ENCODE measurements at regions not wholly inside any gene's neighbourhood (a gene's known extent, or its start where the extent isn't known, plus 50 kb on each side); places are given as distances from the start of the nearest gene placed in this dataset.

- no peak overlapping the region for H2AFZ ChIP-seq (ENCODE audit: low read depth, low read length)
- no peak overlapping the region for H3K4me2 ChIP-seq (ENCODE audit: low read length)
- H3K9me3 ChIP-seq (ENCODE audit: low read length) = no peaks in the 10 kb centered on the region
- no peaks in the 10 kb centered on the region for H3F3A ChIP-seq (ENCODE audit: insufficient read depth, low read length, poor library complexity, severe bottlenecking)
- no peak overlapping the region for H3K9ac ChIP-seq (ENCODE audit: low read length)
- no peaks in the 10 kb centered on the region for H3K9me2 ChIP-seq (ENCODE audit: insufficient read depth, low read length)
- H3K27ac ChIP-seq (ENCODE audit: low read length) = no peak overlapping the region
- H3K4me3 ChIP-seq (ENCODE audit: low read length) = no peak overlapping the region
- no peaks in the 10 kb centered on the region for H3K36me3 ChIP-seq (ENCODE audit: insufficient read depth, low read length)
- H4K20me1 ChIP-seq (ENCODE audit: insufficient read depth) = no peaks in the 10 kb centered on the region
- H3K79me2 ChIP-seq (replicated peaks; ENCODE audit: insufficient read depth, low read length) = no peaks in the 10 kb centered on the region
- no peaks in the 10 kb centered on the region for H3K27me3 ChIP-seq (ENCODE audit: insufficient read depth, low read depth, low read length)
- no peak for TF ChIP-seq MXI1 (conservative IDR thresholded peaks at IDR 0.05; ENCODE audit: poor library complexity, severe bottlenecking)
These were observed 120.6 kb downstream of the SAMD9 start for GRCh38 chr7:92997152-92997551.

GRCh38 chr7:92994901-92995300 lies 122.9 kb downstream of the SAMD9 start:
- Histone ChIP-seq H3K27me3 (ENCODE audit: insufficient read depth, low read depth, low read length) (no peaks in the 10 kb centered on the region), H3K9ac (ENCODE audit: low read length) (no peak overlapping the region), H3K27ac (ENCODE audit: low read length) (no peak overlapping the region), H2AFZ (ENCODE audit: low read depth, low read length) (no peak overlapping the region), H3K9me3 (ENCODE audit: low read length) (no peaks in the 10 kb centered on the region), H3K9me2 (ENCODE audit: insufficient read depth, low read length) (no peaks in the 10 kb centered on the region), H3K4me2 (ENCODE audit: low read length) (no peak overlapping the region), H3F3A (ENCODE audit: insufficient read depth, low read length, poor library complexity, severe bottlenecking) (no peaks in the 10 kb centered on the region), H3K4me3 (ENCODE audit: low read length) (no peak overlapping the region), H3K36me3 (ENCODE audit: insufficient read depth, low read length) (no peaks in the 10 kb centered on the region), H4K20me1 (ENCODE audit: insufficient read depth) (no peaks in the 10 kb centered on the region), H3K79me2 (replicated peaks; ENCODE audit: insufficient read depth, low read length) (no peaks in the 10 kb centered on the region)
- no peak for TF ChIP-seq TAF1 (IDR thresholded peaks at IDR 0.05; ENCODE audit: low read depth)
- TF ChIP-seq CTCF (IDR thresholded peaks at IDR 0.05; ENCODE audit: poor library complexity, severe bottlenecking) = no peak
- no peak for TF ChIP-seq MXI1 (conservative IDR thresholded peaks at IDR 0.05; ENCODE audit: poor library complexity, severe bottlenecking)
- TF ChIP-seq RAD21 (conservative IDR thresholded peaks at IDR 0.05) = no peak
- TF ChIP-seq POLR2AphosphoS5 (IDR thresholded peaks at IDR 0.05) = no peak
- no peak for TF ChIP-seq REST (IDR thresholded peaks at IDR 0.05; ENCODE audit: borderline replicate concordance)
- no peak for TF ChIP-seq EZH2 (IDR thresholded peaks at IDR 0.05; ENCODE audit: borderline replicate concordance, insufficient read depth, low read length, poor library complexity, severe bottlenecking)
- no peak for TF ChIP-seq SMC3 (conservative IDR thresholded peaks at IDR 0.05; ENCODE audit: poor library complexity)
- no peak for TF ChIP-seq EP300 (conservative IDR thresholded peaks at IDR 0.05; ENCODE audit: poor library complexity, severe bottlenecking)

GRCh38 chr7:92992932-92993331 lies 124.8 kb downstream of the SAMD9 start:
- Histone ChIP-seq H3K4me2 (ENCODE audit: low read length) (no peak overlapping the region), H2AFZ (ENCODE audit: low read depth, low read length) (no peak overlapping the region), H3F3A (ENCODE audit: insufficient read depth, low read length, poor library complexity, severe bottlenecking) (no peaks in the 10 kb centered on the region), H3K36me3 (ENCODE audit: insufficient read depth, low read length) (no peaks in the 10 kb centered on the region), H3K27ac (ENCODE audit: low read length) (no peak overlapping the region), H3K9ac (ENCODE audit: low read length) (no peak overlapping the region), H3K9me2 (ENCODE audit: insufficient read depth, low read length) (no peaks in the 10 kb centered on the region), H3K4me3 (ENCODE audit: low read length) (no peak overlapping the region), H3K27me3 (ENCODE audit: insufficient read depth, low read depth, low read length) (no peaks in the 10 kb centered on the region), H4K20me1 (ENCODE audit: insufficient read depth) (no peaks in the 10 kb centered on the region), H3K79me2 (replicated peaks; ENCODE audit: insufficient read depth, low read length) (no peaks in the 10 kb centered on the region), H3K9me3 (ENCODE audit: low read length) (no peaks in the 10 kb centered on the region)
- TF ChIP-seq SMC3 (conservative IDR thresholded peaks at IDR 0.05; ENCODE audit: poor library complexity) = no peak
- TF ChIP-seq EP300 (conservative IDR thresholded peaks at IDR 0.05; ENCODE audit: poor library complexity, severe bottlenecking) = no peak
- TF ChIP-seq EZH2 (IDR thresholded peaks at IDR 0.05; ENCODE audit: borderline replicate concordance, insufficient read depth, low read length, poor library complexity, severe bottlenecking) = no peak
- TF ChIP-seq REST (IDR thresholded peaks at IDR 0.05; ENCODE audit: borderline replicate concordance) = no peak
- no peak for TF ChIP-seq MXI1 (conservative IDR thresholded peaks at IDR 0.05; ENCODE audit: poor library complexity, severe bottlenecking)
- no peak for TF ChIP-seq CTCF (IDR thresholded peaks at IDR 0.05; ENCODE audit: poor library complexity, severe bottlenecking)
- no peak for TF ChIP-seq POLR2AphosphoS5 (IDR thresholded peaks at IDR 0.05)
- TF ChIP-seq RAD21 (conservative IDR thresholded peaks at IDR 0.05) = no peak
- no peak for TF ChIP-seq TAF1 (IDR thresholded peaks at IDR 0.05; ENCODE audit: low read depth)

All from neural cell (in vitro differentiated cells).